HUES64 (cell line): ENCODE measurements at regions not wholly inside any gene's neighbourhood (a gene's known extent, or its start where the extent isn't known, plus 50 kb on each side); places are given as distances from the start of the nearest gene placed in this dataset.

Source experiments
- H3K27ac ChIP-seq: 2 replicates; pipeline ENCODE4 v1.7.0; 2013; ENCODE audit warnings: low read depth, low read length, inconsistent platforms
- H3K27me3 ChIP-seq: 2 replicates; pipeline ENCODE4 v1.6.1; 2013; ENCODE audit warnings: mild to moderate bottlenecking, low read length; ENCODE audit not compliant: insufficient read depth
- H3K36me3 ChIP-seq: 2 replicates; pipeline ENCODE4 v1.6.1; 2013; ENCODE audit warnings: mild to moderate bottlenecking, low read length; ENCODE audit not compliant: insufficient read depth
- H3K4me1 ChIP-seq: 2 replicates; pipeline ENCODE4 v1.6.1; 2013; ENCODE audit warnings: mild to moderate bottlenecking, low read length, moderate library complexity; ENCODE audit not compliant: insufficient read depth
- H3K4me3 ChIP-seq: 2 replicates; pipeline ENCODE4 v1.5.1; 2013; ENCODE audit warnings: mild to moderate bottlenecking, low read length, moderate library complexity
- H3K9ac ChIP-seq: 2 replicates; pipeline ENCODE4 v1.6.1; 2013; ENCODE audit warnings: mild to moderate bottlenecking, low read depth, low read length
- H3K9me3 ChIP-seq: 2 replicates; pipeline ENCODE4 v1.6.1; 2013; ENCODE audit warnings: low read depth, low read length; ENCODE audit not compliant: insufficient read depth
- WGBS: fragments of 150-250, 120-280 bp; methylation state at CpG from one replicate; pipeline ENCODE4 v1.1.7; 2013; ENCODE audit warnings: missing lambda C conversion rate; 5-methylcytosine and 5-hydroxymethylcytosine counted together

- Histone ChIP-seq H3K9me3 (no peaks in the 10 kb centered on the region), H3K4me1 (no peaks in the 10 kb centered on the region), H3K27me3 (no peaks in the 10 kb centered on the region), H3K4me3 (no peak overlapping the region), H3K27ac (no peak overlapping the region), H3K36me3 (no peaks in the 10 kb centered on the region), H3K9ac (no peak overlapping the region)
- WGBS: 95% methylated on average over 3 of the region's 3 CpGs
These were observed 724.0 kb upstream of the LINC00305 start for GRCh38 chr18:64872710-64873458.

GRCh38 chr18:64854112-64854511, 705.2 kb upstream of the LINC00305 start:
- H3K36me3 ChIP-seq: no peaks in the 10 kb centered on the region
- no peaks in the 10 kb centered on the region for H3K9me3 ChIP-seq
- no peaks in the 10 kb centered on the region for H3K27me3 ChIP-seq
- no peak overlapping the region for H3K4me3 ChIP-seq
- 100% methylated on average over 1 of the region's 1 CpG for WGBS
- H3K9ac ChIP-seq: no peak overlapping the region
- no peak overlapping the region for H3K27ac ChIP-seq
- H3K4me1 ChIP-seq: peaks cover 4% of the 10 kb centered on the region; the same call in 1 of the 2 replicates

- Histone ChIP-seq H3K27me3 (no peaks in the 10 kb centered on the region), H3K4me1 (no peaks in the 10 kb centered on the region), H3K4me3 (no peak overlapping the region), H3K36me3 (no peaks in the 10 kb centered on the region), H3K27ac (no peak overlapping the region), H3K9ac (no peak overlapping the region), H3K9me3 (no peaks in the 10 kb centered on the region)
- WGBS: 91% methylated on average over 5 of the region's 5 CpGs
These were observed 703.4 kb upstream of the LINC00305 start for GRCh38 chr18:64852281-64852680.

GRCh38 chr18:64851726-64852125, 702.8 kb upstream of the LINC00305 start:
- H3K27me3 ChIP-seq: no peaks in the 10 kb centered on the region
- 87% methylated on average over 6 of the region's 6 CpGs for WGBS
- H3K9me3 ChIP-seq: no peaks in the 10 kb centered on the region
- H3K4me3 ChIP-seq: no peak overlapping the region
- no peaks in the 10 kb centered on the region for H3K36me3 ChIP-seq
- no peak overlapping the region for H3K9ac ChIP-seq
- H3K27ac ChIP-seq: no peak overlapping the region
- no peaks in the 10 kb centered on the region for H3K4me1 ChIP-seq

GRCh38 chr18:64850791-64851190, 701.9 kb upstream of the LINC00305 start:
- Histone ChIP-seq H3K27ac (no peak overlapping the region), H3K4me3 (no peak overlapping the region), H3K27me3 (no peaks in the 10 kb centered on the region), H3K9ac (no peak overlapping the region), H3K36me3 (no peaks in the 10 kb centered on the region), H3K4me1 (no peaks in the 10 kb centered on the region), H3K9me3 (no peaks in the 10 kb centered on the region)
- 95% methylated on average over 1 of the region's 1 CpG for WGBS

- no peak overlapping the region for H3K4me3 ChIP-seq
- H3K36me3 ChIP-seq: no peaks in the 10 kb centered on the region
- no peak overlapping the region for H3K27ac ChIP-seq
- WGBS: 70% methylated on average over 2 of the region's 2 CpGs
- H3K9ac ChIP-seq: no peak overlapping the region
- H3K27me3 ChIP-seq: no peaks in the 10 kb centered on the region
- 0 out of 2 replicates have a peak, but pooled peaks cover 5% of the 10 kb centered on the region for H3K4me1 ChIP-seq
- H3K9me3 ChIP-seq: no peaks in the 10 kb centered on the region
These were observed 692.2 kb upstream of the LINC00305 start for GRCh38 chr18:64840911-64841701.

- Histone ChIP-seq H3K27ac (no peak overlapping the region), H3K4me1 (no peaks in the 10 kb centered on the region), H3K27me3 (no peaks in the 10 kb centered on the region), H3K9ac (no peak overlapping the region), H3K36me3 (no peaks in the 10 kb centered on the region), H3K9me3 (no peaks in the 10 kb centered on the region), H3K4me3 (no peak overlapping the region)
- 96% methylated on average over 3 of the region's 3 CpGs for WGBS
These were observed 661.5 kb upstream of the LINC00305 start for GRCh38 chr18:64810354-64810753.

GRCh38 chr18:64809801-64810200, 660.9 kb upstream of the LINC00305 start:
- H3K27ac ChIP-seq: no peak overlapping the region
- no peak overlapping the region for H3K4me3 ChIP-seq
- no peaks in the 10 kb centered on the region for H3K9me3 ChIP-seq
- H3K27me3 ChIP-seq: no peaks in the 10 kb centered on the region
- no peaks in the 10 kb centered on the region for H3K36me3 ChIP-seq
- WGBS: 95% methylated on average over 5 of the region's 5 CpGs
- H3K9ac ChIP-seq: no peak overlapping the region
- no peaks in the 10 kb centered on the region for H3K4me1 ChIP-seq

- Histone ChIP-seq H3K27ac (no peak overlapping the region), H3K9ac (no peak overlapping the region), H3K4me3 (no peak overlapping the region), H3K9me3 (no peaks in the 10 kb centered on the region), H3K36me3 (no peaks in the 10 kb centered on the region), H3K27me3 (no peaks in the 10 kb centered on the region), H3K4me1 (no peaks in the 10 kb centered on the region)
- 94% methylated on average over 5 of the region's 5 CpGs for WGBS
These were observed 658.7 kb upstream of the LINC00305 start for GRCh38 chr18:64807560-64807959.

- Histone ChIP-seq H3K27me3 (no peaks in the 10 kb centered on the region), H3K36me3 (no peaks in the 10 kb centered on the region)
These were observed 657.8 kb upstream of the LINC00305 start for GRCh38 chr18:64806691-64807090.

GRCh38 chr18:64806232-64806631, 657.3 kb upstream of the LINC00305 start:
- no peaks in the 10 kb centered on the region for H3K36me3 ChIP-seq
- H3K27me3 ChIP-seq: no peaks in the 10 kb centered on the region
- H3K9ac ChIP-seq: no peak overlapping the region
- H3K4me1 ChIP-seq: no peaks in the 10 kb centered on the region
- no peak overlapping the region for H3K4me3 ChIP-seq
- no peaks in the 10 kb centered on the region for H3K9me3 ChIP-seq
- 86% methylated on average over 1 of the region's 2 CpGs for WGBS
- H3K27ac ChIP-seq: no peak overlapping the region

More at GRCh38 chr18:64806691-64807090, 657.8 kb upstream of the LINC00305 start:
- Histone ChIP-seq H3K27ac (no peak overlapping the region), H3K9me3 (no peaks in the 10 kb centered on the region), H3K9ac (no peak overlapping the region), H3K4me1 (no peaks in the 10 kb centered on the region), H3K4me3 (no peak overlapping the region)
- WGBS: 84% methylated on average over 3 of the region's 5 CpGs
